Parathyroid adenoma (tissue), 2 donors: ENCODE measurements at regions not wholly inside any gene's neighbourhood (a gene's known extent, or its start where the extent isn't known, plus 50 kb on each side); places are given as distances from the start of the nearest gene placed in this dataset.

Source experiments
- H2AFZ ChIP-seq: fragments of 300-600 bp; sonication (generic); one replicate; pipeline ENCODE4 v1.7.0; 2017; ENCODE audit warnings: antibody characterized with exemption, mild to moderate bottlenecking
- H3K27ac ChIP-seq: fragments of 300-600 bp; sonication (generic); one replicate; pipeline ENCODE4 v1.7.0; 2017
- H3K27me3 ChIP-seq: fragments of 300-600 bp; sonication (generic); one replicate; pipeline ENCODE4 v1.7.0; 2017; ENCODE audit warnings: low read length; ENCODE audit not compliant: control insufficient read depth, insufficient read depth
- H3K36me3 ChIP-seq: fragments of 300-600 bp; sonication (generic); one replicate; pipeline ENCODE4 v1.7.0; 2017; ENCODE audit warnings: low read length; ENCODE audit not compliant: control insufficient read depth, insufficient read depth
- H3K4me1 ChIP-seq: fragments of 300-600 bp; sonication (generic); one replicate; pipeline ENCODE4 v1.7.0; 2017; ENCODE audit warnings: control low read depth
- H3K4me2 ChIP-seq: fragments of 300-600 bp; sonication (generic); one replicate; pipeline ENCODE4 v1.7.0; 2017; ENCODE audit warnings: low read length
- H3K4me3 ChIP-seq: fragments of 300-600 bp; sonication (generic); one replicate; pipeline ENCODE4 v1.7.0; 2017; ENCODE audit warnings: low read depth, low read length
- H3K79me2 ChIP-seq: fragments of 300-600 bp; sonication (generic); one replicate; pipeline ENCODE4 v1.7.0; 2017; ENCODE audit warnings: control low read depth
- H3K9ac ChIP-seq: fragments of 300-600 bp; sonication (generic); one replicate; pipeline ENCODE4 v1.7.0; 2017; ENCODE audit warnings: mild to moderate bottlenecking
- H3K9me3 ChIP-seq: fragments of 300-600 bp; sonication (generic); one replicate; pipeline ENCODE4 v1.7.0; 2017; ENCODE audit warnings: low read length; ENCODE audit not compliant: control insufficient read depth
- TF ChIP-seq, protein P1 (sequence below): fragments of 300-600 bp; sonication (generic); IDR thresholded peaks from one replicate; pipeline ENCODE4 v1.7.0; 2017; ENCODE audit warnings: antibody characterized with exemption, mild to moderate bottlenecking
- donor health status: primary hyperparathyroidism.

DNA sequence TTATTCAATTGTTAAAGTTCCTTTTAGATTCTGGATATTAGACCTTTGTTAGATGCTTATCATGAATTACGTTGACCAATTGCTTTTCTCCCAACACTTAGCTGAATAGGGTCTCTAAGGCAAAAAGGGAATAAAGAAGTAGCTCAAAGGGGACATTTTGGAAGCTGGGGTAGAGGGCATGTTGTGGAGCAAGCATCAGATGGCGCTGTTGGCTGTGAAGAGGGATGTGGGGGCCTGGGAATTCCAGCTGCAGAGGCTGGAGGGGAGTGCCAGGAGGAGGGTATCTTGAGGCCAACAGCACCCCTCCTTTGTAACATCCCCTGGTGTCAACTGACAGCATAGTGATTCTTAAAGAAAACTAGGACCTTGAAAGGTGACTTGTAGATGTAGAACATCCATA lies 198.2 kb downstream of the ADCYAP1 start:
- no peaks in the 10 kb centered on the region for H3K4me1 ChIP-seq
- H3K27me3 ChIP-seq, result no peaks in the 10 kb centered on the region
- no peak overlapping the region for H3K4me3 ChIP-seq
- no peak overlapping the region for H3K9ac ChIP-seq
- H2AFZ ChIP-seq, result no peak overlapping the region
- H3K36me3 ChIP-seq, result no peaks in the 10 kb centered on the region
- H3K79me2 ChIP-seq, result no peaks in the 10 kb centered on the region
- TF ChIP-seq, protein P1, sequence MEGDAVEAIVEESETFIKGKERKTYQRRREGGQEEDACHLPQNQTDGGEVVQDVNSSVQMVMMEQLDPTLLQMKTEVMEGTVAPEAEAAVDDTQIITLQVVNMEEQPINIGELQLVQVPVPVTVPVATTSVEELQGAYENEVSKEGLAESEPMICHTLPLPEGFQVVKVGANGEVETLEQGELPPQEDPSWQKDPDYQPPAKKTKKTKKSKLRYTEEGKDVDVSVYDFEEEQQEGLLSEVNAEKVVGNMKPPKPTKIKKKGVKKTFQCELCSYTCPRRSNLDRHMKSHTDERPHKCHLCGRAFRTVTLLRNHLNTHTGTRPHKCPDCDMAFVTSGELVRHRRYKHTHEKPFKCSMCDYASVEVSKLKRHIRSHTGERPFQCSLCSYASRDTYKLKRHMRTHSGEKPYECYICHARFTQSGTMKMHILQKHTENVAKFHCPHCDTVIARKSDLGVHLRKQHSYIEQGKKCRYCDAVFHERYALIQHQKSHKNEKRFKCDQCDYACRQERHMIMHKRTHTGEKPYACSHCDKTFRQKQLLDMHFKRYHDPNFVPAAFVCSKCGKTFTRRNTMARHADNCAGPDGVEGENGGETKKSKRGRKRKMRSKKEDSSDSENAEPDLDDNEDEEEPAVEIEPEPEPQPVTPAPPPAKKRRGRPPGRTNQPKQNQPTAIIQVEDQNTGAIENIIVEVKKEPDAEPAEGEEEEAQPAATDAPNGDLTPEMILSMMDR, result no peak
- H3K4me2 ChIP-seq, result no peak overlapping the region
- H3K27ac ChIP-seq, result no peak overlapping the region
- no peaks in the 10 kb centered on the region for H3K9me3 ChIP-seq

DNA sequence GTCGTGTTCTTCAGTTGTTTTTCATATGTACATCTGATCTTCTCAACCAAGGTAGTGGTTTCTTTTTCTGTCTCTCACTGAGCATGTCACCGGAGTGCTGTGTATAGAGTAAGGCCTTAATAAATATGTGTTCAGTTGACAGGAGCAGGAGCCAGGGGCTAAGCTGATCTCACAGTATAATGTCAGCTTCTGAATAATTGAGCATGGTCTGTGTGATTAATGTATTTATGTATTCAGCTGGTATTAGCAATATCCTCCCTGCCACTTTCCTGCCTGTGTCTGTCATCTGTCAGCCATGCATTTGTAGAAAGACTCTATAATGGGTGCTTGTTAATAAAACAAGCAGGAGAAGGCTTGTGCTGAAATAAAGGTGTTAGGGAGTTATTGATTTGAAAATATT lies 198.9 kb downstream of the ADCYAP1 start:
- no peaks in the 10 kb centered on the region for H3K36me3 ChIP-seq
- no peak overlapping the region for H3K4me2 ChIP-seq
- no peak overlapping the region for H3K27ac ChIP-seq
- no peaks in the 10 kb centered on the region for H3K79me2 ChIP-seq
- no peak overlapping the region for H3K4me3 ChIP-seq
- H3K27me3 ChIP-seq, result no peaks in the 10 kb centered on the region
- H3K9ac ChIP-seq, result no peak overlapping the region
- no peaks in the 10 kb centered on the region for H3K9me3 ChIP-seq
- no peaks in the 10 kb centered on the region for H3K4me1 ChIP-seq
- TF ChIP-seq, protein P1, result no peak
- no peak overlapping the region for H2AFZ ChIP-seq

DNA sequence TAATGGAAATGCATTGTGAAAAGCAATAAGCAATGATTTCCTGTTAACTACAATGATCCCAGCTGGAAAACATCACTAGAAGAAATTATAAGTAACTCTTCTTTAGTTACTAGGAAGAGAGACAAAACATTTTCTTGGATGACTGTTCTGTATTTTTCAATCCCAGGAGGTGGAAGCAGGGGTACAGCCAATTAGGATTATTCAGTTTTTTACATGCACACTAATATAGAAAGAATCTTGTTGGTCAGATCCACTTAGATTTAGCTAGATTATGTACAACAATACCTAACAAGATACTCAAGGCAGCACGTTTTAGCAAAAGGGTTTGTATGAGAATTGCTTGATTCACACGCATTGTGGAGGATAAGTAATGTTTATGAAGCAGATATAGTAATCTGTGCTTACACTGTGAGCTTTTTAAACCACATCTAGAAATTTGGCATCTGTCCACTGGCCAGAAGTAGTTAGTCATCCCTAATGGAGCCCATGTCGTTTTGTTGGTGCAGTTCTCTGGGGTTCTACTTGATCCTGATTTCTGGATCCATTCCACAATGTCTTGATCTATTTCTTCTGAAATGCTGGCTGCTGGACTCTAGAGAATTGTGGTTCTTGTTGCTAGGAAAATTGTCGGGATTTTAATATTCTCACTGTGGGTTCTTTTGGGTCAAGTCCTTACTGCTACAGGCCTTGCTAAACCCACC lies 199.7 kb downstream of the ADCYAP1 start:
- H2AFZ ChIP-seq, result no peak overlapping the region
- H3K27ac ChIP-seq, result no peak overlapping the region
- H3K4me1 ChIP-seq, result no peaks in the 10 kb centered on the region
- no peak overlapping the region for H3K4me3 ChIP-seq
- H3K27me3 ChIP-seq, result no peaks in the 10 kb centered on the region
- no peaks in the 10 kb centered on the region for H3K36me3 ChIP-seq
- TF ChIP-seq, protein P1, result no peak
- H3K9me3 ChIP-seq, result no peaks in the 10 kb centered on the region
- no peak overlapping the region for H3K4me2 ChIP-seq
- H3K79me2 ChIP-seq, result no peaks in the 10 kb centered on the region
- no peak overlapping the region for H3K9ac ChIP-seq

DNA sequence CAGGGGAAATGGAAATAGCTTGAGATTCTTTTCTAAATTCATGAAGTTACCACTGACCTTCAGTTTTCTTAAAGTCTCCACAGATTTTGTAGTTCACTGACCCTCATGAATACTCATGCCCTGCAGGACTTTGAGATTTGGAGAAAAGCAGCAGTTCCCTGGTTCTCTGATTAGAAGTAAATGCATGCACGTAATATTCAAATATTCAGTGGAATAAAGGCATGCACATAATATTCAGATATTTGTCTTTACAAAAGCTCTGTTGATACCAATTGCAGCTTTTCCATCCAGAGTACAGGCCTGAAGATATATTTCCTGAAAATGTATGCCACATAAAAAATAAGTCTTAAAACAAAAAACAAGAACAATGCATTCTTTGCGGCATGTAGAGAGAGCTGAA lies 219.8 kb downstream of the ADCYAP1 start:
- Histone ChIP-seq H3K4me1 (no peaks in the 10 kb centered on the region), H3K4me3 (no peak overlapping the region), H3K27ac (no peak overlapping the region), H3K79me2 (no peaks in the 10 kb centered on the region), H3K9ac (no peak overlapping the region), H3K27me3 (no peaks in the 10 kb centered on the region), H2AFZ (no peak overlapping the region), H3K4me2 (no peak overlapping the region), H3K36me3 (no peaks in the 10 kb centered on the region), H3K9me3 (no peaks in the 10 kb centered on the region)
- TF ChIP-seq, protein P1, result no peak

DNA sequence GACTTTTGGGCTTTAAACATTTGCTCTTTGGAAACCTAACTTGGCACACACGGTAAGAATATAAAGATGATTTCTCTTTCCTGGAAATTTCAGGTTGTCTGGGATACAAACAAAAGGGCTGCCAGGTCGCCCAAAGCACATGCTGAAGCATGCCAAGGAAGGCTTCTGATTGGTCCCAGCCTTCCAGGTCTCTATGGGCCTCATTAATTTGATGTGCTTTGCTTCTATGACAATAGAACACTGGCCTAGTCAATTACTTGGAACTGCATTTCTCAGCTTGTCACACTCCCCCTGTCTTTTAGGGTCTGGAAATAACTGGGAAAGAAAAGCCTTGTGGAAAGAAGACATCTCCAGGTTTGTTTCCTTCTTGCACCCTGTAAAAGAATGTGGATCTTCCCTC lies 228.9 kb downstream of the ADCYAP1 start:
- Histone ChIP-seq H3K27me3 (no peaks in the 10 kb centered on the region), H3K4me1 (no peaks in the 10 kb centered on the region), H3K36me3 (no peaks in the 10 kb centered on the region), H3K9ac (no peak overlapping the region), H3K4me3 (no peak overlapping the region), H3K4me2 (no peak overlapping the region), H3K79me2 (no peaks in the 10 kb centered on the region), H3K27ac (no peak overlapping the region), H3K9me3 (no peaks in the 10 kb centered on the region), H2AFZ (no peak overlapping the region)
- TF ChIP-seq, protein P1, result no peak
